ENCODE measurements at regions not wholly inside any gene's neighbourhood (a gene's known extent, or its start where the extent isn't known, plus 50 kb on each side); places are given as distances from the start of the nearest gene placed in this dataset.

DNA sequence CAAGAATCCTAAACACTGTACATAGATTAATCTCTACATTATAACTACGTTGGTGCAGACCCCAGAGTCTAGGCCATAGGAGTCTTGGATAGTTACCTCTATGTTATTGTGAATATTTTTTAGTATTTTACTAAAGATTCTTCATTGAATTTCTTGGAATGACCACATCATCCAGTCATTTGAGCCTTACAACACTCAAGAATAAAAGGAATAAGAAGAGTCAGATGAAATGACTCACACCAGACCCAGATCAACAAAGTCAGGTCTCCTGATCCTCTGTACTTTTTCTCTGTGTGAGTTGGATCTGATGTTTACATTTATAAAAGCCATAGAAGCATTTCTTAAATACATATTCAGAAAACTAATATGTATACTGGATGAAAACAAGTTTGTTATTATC, 179.2 kb upstream of the ARHGAP20 start:
- no peak overlapping the region for H3K27ac Mint-ChIP-seq
- no peaks in the 10 kb centered on the region for H3K36me3 Mint-ChIP-seq (ENCODE audit: low read depth)
- no peak overlapping the region for H3K4me3 Mint-ChIP-seq
- no peak for DNase-seq
- H3K4me1 Mint-ChIP-seq (ENCODE audit: low read depth) = no peaks in the 10 kb centered on the region
- H3K27me3 Mint-ChIP-seq (ENCODE audit: low read depth) = peaks cover 2% of the 10 kb centered on the region
- intact Hi-C loops (cut with micrococcal nuclease) = no loop called here
- CTCF ChIA-PET = no interaction called here
- H3K9me3 Mint-ChIP-seq = no peaks in the 10 kb centered on the region

- DNase-seq = no peak
- H3K27ac Mint-ChIP-seq = no peak overlapping the region
- CTCF ChIA-PET = no interaction called here
- no peaks in the 10 kb centered on the region for H3K36me3 Mint-ChIP-seq (ENCODE audit: low read depth)
- intact Hi-C loops (cut with micrococcal nuclease) = no loop called here
- H3K27me3 Mint-ChIP-seq (ENCODE audit: low read depth) = peaks cover 2% of the 10 kb centered on the region
- no peaks in the 10 kb centered on the region for H3K9me3 Mint-ChIP-seq
- no peaks in the 10 kb centered on the region for H3K4me1 Mint-ChIP-seq (ENCODE audit: low read depth)
- no peak overlapping the region for H3K4me3 Mint-ChIP-seq
These were observed 178.8 kb upstream of the ARHGAP20 start for GRCh38 chr11:110890995-110891394.

DNA sequence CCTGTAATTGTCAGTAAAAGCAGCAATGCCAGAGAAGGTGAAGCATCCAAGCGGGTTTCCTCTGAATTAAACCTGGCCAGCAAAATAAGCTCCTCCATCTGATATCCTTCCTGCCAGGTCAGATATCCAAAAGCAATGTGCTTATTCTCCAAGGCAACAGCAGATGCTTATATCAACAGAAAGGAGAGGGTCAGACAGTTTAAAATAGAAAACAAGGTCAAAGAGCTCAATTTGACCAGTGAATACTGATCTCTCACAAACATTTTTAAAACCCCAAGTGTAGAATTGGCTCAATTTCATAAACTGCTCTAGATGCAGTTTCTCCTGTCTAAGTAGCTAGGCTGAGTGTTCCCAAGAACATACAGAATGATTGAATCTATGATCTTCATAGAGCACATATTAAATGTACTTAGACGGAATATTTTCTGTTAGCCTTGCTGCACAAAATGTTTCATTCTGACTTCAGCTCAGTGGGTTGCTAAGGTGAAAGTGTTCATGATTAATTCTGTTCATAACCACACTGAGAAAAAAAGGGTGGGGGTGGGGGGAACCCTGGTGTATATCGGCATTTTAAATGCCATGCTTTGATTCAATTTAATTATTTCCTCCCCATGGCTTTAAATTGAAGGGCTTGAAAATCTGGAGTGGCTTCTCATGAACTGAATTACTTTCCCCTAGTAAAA, 174.2 kb upstream of the ARHGAP20 start:
- Mint-ChIP-seq H3K9me3 (no peaks in the 10 kb centered on the region), H3K36me3 (ENCODE audit: low read depth) (no peaks in the 10 kb centered on the region), H3K27me3 (ENCODE audit: low read depth) (peaks cover 6% of the 10 kb centered on the region), H3K4me3 (no peak overlapping the region), H3K4me1 (ENCODE audit: low read depth) (no peaks in the 10 kb centered on the region), H3K27ac (no peak overlapping the region)
- intact Hi-C loops (cut with micrococcal nuclease) = no loop called here
- CTCF ChIA-PET = interaction anchor here (0.7 kb wide), 1 partner anchor 11 kb away, joined by 3 read pairs; no protein-coding TSS in a partner anchor
- DNase-seq = no peak

DNA sequence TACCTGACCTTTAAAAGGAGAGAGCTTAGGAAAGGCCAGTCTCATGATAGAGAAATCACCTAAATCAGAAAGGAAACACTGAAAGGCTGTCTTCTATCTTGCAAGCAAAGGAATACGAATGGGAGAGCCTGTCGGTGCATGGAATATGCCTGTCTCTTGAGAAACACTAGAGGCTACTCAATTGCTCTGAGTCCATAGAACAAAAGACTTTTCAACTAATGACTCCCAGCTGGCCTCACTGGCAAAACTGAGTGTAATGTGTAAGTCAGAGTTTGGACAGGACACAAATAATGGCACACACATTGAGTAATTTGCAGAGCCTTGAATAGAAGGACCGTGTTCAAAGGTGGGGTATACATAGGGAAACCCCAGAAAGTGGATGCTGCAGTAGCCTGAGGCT, 171.0 kb upstream of the ARHGAP20 start:
- intact Hi-C loops (cut with micrococcal nuclease) = no loop called here

GRCh38 chr11:110878513-110878912, 166.3 kb upstream of the ARHGAP20 start:
- H3K27ac Mint-ChIP-seq = no peak overlapping the region
- no peak overlapping the region for H3K4me3 Mint-ChIP-seq
- H3K4me1 Mint-ChIP-seq (ENCODE audit: low read depth) = no peaks in the 10 kb centered on the region
- H3K9me3 Mint-ChIP-seq = no peaks in the 10 kb centered on the region
- H3K27me3 Mint-ChIP-seq (ENCODE audit: low read depth) = no peaks in the 10 kb centered on the region
- DNase-seq = no peak
- CTCF ChIA-PET = interaction anchor here (0.6 to 0.7 kb wide), 3 partner anchors 9 to 628 kb away, joined by 3 to 8 read pairs (median 4); no protein-coding TSS in a partner anchor
- H3K36me3 Mint-ChIP-seq (ENCODE audit: low read depth) = no peaks in the 10 kb centered on the region
- intact Hi-C loops (cut with micrococcal nuclease) = no loop called here

More for the DNA sequence above, 171.0 kb upstream of the ARHGAP20 start:
- CTCF ChIA-PET = interaction anchor here (0.6 kb wide), 1 partner anchor 419 kb away, joined by 4 read pairs; no protein-coding TSS in a partner anchor
- H3K9me3 Mint-ChIP-seq = no peaks in the 10 kb centered on the region
- peaks cover 6% of the 10 kb centered on the region for H3K27me3 Mint-ChIP-seq (ENCODE audit: low read depth)
- no peak overlapping the region for H3K27ac Mint-ChIP-seq
- H3K36me3 Mint-ChIP-seq (ENCODE audit: low read depth) = no peaks in the 10 kb centered on the region
- DNase-seq = no peak
- no peaks in the 10 kb centered on the region for H3K4me1 Mint-ChIP-seq (ENCODE audit: low read depth)
- no peak overlapping the region for H3K4me3 Mint-ChIP-seq

GRCh38 chr11:110874437-110875030, 162.3 kb upstream of the ARHGAP20 start:
- no peak for DNase-seq
- intact Hi-C loops (cut with micrococcal nuclease) = no loop called here
- Mint-ChIP-seq H3K4me3 (no peak overlapping the region), H3K36me3 (ENCODE audit: low read depth) (no peaks in the 10 kb centered on the region), H3K27ac (no peak overlapping the region), H3K27me3 (ENCODE audit: low read depth) (no peaks in the 10 kb centered on the region), H3K4me1 (ENCODE audit: low read depth) (no peaks in the 10 kb centered on the region), H3K9me3 (no peaks in the 10 kb centered on the region)
- CTCF ChIA-PET = no interaction called here

- H3K4me3 Mint-ChIP-seq = no peak overlapping the region
- CTCF ChIA-PET = no interaction called here
- intact Hi-C loops (cut with micrococcal nuclease) = no loop called here
These were observed 161.7 kb upstream of the ARHGAP20 start for GRCh38 chr11:110873975-110874374.

GRCh38 chr11:110870816-110871522, 158.7 kb upstream of the ARHGAP20 start:
- Mint-ChIP-seq H3K9me3 (no peaks in the 10 kb centered on the region), H3K36me3 (ENCODE audit: low read depth) (no peaks in the 10 kb centered on the region), H3K27ac (no peak overlapping the region), H3K4me1 (ENCODE audit: low read depth) (no peaks in the 10 kb centered on the region), H3K4me3 (no peak overlapping the region), H3K27me3 (ENCODE audit: low read depth) (no peaks in the 10 kb centered on the region)
- intact Hi-C loops (cut with micrococcal nuclease) = no loop called here
- CTCF ChIA-PET = no interaction called here
- DNase-seq = no peak

More at GRCh38 chr11:110873975-110874374, 161.7 kb upstream of the ARHGAP20 start:
- H3K27me3 Mint-ChIP-seq (ENCODE audit: low read depth) = no peaks in the 10 kb centered on the region
- no peaks in the 10 kb centered on the region for H3K9me3 Mint-ChIP-seq
- no peak overlapping the region for H3K27ac Mint-ChIP-seq
- no peaks in the 10 kb centered on the region for H3K4me1 Mint-ChIP-seq (ENCODE audit: low read depth)
- no peaks in the 10 kb centered on the region for H3K36me3 Mint-ChIP-seq (ENCODE audit: low read depth)
- no peak for DNase-seq

DNA sequence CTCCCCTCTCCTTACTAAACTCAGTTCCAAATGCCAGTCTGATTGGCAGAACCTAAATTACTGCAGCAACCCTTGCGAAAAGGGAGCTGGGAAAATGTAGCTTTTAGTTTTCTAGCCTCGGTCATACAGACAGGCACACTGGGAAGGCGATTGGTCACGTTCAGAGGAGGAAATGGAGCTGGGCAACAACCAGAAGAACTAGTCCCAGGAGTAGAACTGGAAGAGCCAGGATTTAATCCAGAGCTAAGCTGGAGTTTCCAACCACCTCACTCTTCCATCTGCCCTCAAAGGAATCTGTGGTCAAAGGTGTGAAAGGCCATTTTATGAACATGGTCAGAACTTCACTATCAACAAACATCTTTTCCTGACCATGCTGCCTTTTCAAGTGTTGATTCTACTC, 155.7 kb upstream of the ARHGAP20 start:
- Mint-ChIP-seq H3K9me3 (no peaks in the 10 kb centered on the region), H3K27ac (no peak overlapping the region)
- intact Hi-C loops (cut with micrococcal nuclease) = no loop called here

GRCh38 chr11:110866081-110866480, 153.8 kb upstream of the ARHGAP20 start:
- CTCF ChIA-PET = interaction anchor here (0.7 kb wide), 2 partner anchors 131 to 1761 kb away, joined by 3 to 4 read pairs; no protein-coding TSS in a partner anchor
- intact Hi-C loops (cut with micrococcal nuclease) = no loop called here

More for the DNA sequence above, 155.7 kb upstream of the ARHGAP20 start:
- no peak for DNase-seq
- Mint-ChIP-seq H3K4me1 (ENCODE audit: low read depth) (no peaks in the 10 kb centered on the region), H3K27me3 (ENCODE audit: low read depth) (no peaks in the 10 kb centered on the region), H3K36me3 (ENCODE audit: low read depth) (no peaks in the 10 kb centered on the region), H3K4me3 (no peak overlapping the region)
- CTCF ChIA-PET = interaction anchor here (0.7 kb wide), 1 partner anchor 761 kb away, joined by 3 read pairs; no protein-coding TSS in a partner anchor

GRCh38 chr11:110862407-110862806, 150.2 kb upstream of the ARHGAP20 start:
- Mint-ChIP-seq H3K4me3 (no peak overlapping the region), H3K27ac (no peak overlapping the region), H3K9me3 (no peaks in the 10 kb centered on the region), H3K27me3 (ENCODE audit: low read depth) (no peaks in the 10 kb centered on the region), H3K4me1 (ENCODE audit: low read depth) (no peaks in the 10 kb centered on the region), H3K36me3 (ENCODE audit: low read depth) (no peaks in the 10 kb centered on the region)
- DNase-seq = no peak
- intact Hi-C loops (cut with micrococcal nuclease) = no loop called here
- CTCF ChIA-PET = no interaction called here

More at GRCh38 chr11:110866081-110866480, 153.8 kb upstream of the ARHGAP20 start:
- Mint-ChIP-seq H3K27me3 (ENCODE audit: low read depth) (no peaks in the 10 kb centered on the region), H3K9me3 (no peaks in the 10 kb centered on the region), H3K4me1 (ENCODE audit: low read depth) (no peaks in the 10 kb centered on the region), H3K36me3 (ENCODE audit: low read depth) (no peaks in the 10 kb centered on the region), H3K4me3 (no peak overlapping the region), H3K27ac (no peak overlapping the region)
- DNase-seq = no peak

DNA sequence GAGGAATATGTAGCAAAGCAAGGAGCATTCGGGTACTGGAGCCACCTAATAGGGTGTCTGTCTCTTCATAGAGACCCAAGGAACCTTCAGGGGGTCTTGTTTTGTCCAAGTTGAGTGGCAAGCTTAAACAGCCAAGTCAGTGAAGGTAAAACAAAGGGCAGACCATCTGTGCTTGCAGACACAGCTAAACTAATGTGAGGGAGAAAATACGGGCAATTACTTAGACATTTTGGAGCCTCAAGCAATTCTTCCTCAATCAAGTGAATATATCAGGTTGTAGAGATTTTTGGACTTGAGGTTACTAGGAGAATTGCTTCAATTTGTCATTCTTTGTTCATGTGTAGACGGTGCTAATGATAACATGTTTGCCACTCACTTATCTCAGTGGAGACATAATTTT, 148.2 kb upstream of the ARHGAP20 start:
- Mint-ChIP-seq H3K9me3 (no peaks in the 10 kb centered on the region), H3K4me1 (ENCODE audit: low read depth) (no peaks in the 10 kb centered on the region), H3K36me3 (ENCODE audit: low read depth) (no peaks in the 10 kb centered on the region), H3K4me3 (no peak overlapping the region), H3K27ac (no peak overlapping the region), H3K27me3 (ENCODE audit: low read depth) (peaks cover 1% of the 10 kb centered on the region)
- no peak for DNase-seq
- intact Hi-C loops (cut with micrococcal nuclease) = no loop called here
- CTCF ChIA-PET = no interaction called here

Measured in activated naive CD4-positive, alpha-beta T cell treated with anti-CD3 and anti-CD28 coated beads for 36 hours (primary cell).